NCI-H146 treated with DMSO at 0.1 percent for 48 hours (cell line): ENCODE measurements at regions not wholly inside any gene's neighbourhood (a gene's known extent, or its start where the extent isn't known, plus 50 kb on each side); places are given as distances from the start of the nearest gene placed in this dataset.
"Not testable (repeated sequence)": the region's sequence is repeated elsewhere in the genome, so short reads cannot be mapped to it uniquely, and the experiment has no call there.

Experiments
- DNase-seq: peaks from one replicate; lab custom pipeline; 2025; ENCODE audit not compliant: unreplicated experiment; lab: John Stamatoyannopoulos, UW

DNA sequence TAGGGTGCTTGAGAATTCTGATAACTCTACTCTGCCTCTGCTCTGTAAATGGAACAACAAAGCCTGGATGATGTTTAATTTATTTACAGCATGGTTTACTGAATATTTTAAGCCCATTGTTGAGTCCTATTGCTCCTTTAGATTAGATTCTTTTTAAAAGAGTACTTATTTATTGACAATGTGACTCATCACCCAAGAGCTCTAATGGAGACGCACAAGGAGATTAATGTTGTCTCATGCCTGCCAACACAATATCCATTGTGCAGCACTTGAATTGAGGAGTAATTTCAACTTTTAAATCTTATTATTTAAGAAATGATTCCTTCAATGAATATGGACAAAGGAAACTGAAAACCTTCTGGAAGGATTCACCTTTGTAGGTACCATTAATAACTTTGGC, 691.4 kb downstream of the ZBBX start:
- DNase-seq: no peak

DNA sequence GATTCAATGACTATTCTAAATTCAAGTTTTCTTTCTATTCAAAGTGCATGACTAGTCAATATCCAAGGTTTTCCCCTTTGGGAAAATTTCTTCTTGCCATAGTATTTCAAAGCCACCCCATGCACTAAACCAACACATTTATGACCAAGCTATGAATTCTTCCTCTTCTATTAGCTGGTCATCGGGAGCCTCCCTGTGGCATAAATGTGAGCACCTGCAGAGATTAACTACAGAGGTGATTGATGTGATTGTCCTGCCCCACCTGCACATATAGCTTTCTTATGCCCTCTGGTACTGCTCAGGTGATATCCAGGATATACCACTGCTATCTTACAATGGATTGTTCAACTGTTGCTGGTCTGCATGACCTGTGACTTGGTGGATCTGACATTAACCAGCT, 694.9 kb downstream of the ZBBX start:
- DNase-seq: peak; percentile 28

DNA sequence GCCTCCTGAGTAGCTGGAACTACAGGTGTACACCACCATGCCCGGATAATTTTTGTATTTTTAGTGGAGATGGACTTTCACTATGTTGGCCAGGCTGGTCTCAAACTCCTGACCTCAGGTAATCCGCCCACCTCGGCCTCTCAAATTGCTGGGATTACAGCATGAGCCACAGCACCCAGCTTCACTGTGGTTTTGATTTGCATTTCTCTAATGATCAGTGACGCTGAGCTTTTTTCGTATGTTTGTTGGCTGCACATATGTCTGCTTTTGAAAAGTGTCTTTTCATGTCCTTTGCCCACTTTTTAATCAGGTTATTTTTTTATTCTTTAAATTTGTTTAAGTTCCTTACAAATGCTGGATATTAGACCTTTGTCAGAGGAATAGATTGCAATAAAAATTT, 696.0 kb downstream of the ZBBX start:
- not testable (repeated sequence) for DNase-seq

DNA sequence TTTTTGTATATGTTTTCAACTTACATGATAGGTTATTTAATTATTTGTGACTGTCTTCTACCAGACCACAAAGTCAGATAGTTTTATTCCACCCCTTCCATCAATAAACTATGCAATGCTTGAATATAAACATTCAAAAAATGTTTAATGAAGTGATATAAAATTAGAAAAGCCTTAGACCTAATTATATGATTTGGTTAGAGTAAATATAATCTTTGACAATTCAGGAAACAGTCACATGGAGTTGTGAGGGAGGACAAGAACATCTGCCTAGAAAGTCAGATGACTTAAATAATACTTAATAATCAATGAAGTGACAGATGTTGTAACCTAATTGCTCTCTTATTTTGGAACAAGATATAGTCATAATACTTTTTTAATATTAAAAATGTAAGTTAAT, 710.3 kb downstream of the ZBBX start:
- DNase-seq: no peak

DNA sequence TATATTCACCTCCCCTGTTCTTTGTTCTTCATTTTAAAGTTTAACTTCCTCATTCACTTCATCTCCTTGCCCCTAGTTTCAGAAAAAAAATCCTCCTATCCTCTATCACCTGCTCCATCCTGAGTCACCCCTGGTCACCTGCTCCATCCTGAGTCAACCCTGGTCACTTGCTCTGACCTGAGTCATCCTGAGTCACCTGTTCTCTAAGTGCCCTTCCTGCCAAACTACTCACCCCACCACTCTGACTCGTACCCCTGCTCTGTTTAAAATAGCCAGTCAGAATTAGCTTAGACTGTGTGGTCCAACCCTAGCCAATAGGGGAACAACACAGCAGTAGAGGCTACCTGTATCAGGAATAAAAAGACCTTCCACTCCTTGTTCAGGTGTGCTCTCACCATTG, 716.9 kb downstream of the ZBBX start:
- DNase-seq: no peak

DNA sequence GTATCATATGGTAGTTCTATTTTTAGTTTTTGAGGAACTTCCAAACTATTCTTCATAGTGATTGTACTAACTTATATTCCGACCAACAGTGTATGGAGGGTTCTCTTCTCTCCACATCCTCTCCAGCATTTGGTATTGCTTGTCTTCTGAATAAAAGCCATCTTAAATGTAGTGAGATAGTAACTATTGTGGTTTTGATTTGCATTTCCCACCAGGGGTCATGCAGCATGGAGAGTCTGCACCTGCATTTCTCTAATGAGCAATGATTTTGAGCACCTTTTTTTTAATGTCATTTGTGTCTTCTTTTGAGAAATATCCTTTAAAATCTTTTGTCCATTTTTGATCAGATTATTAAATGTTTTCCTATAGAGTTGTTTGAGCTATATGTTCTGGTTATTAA, 718.5 kb downstream of the ZBBX start:
- no peak for DNase-seq

DNA sequence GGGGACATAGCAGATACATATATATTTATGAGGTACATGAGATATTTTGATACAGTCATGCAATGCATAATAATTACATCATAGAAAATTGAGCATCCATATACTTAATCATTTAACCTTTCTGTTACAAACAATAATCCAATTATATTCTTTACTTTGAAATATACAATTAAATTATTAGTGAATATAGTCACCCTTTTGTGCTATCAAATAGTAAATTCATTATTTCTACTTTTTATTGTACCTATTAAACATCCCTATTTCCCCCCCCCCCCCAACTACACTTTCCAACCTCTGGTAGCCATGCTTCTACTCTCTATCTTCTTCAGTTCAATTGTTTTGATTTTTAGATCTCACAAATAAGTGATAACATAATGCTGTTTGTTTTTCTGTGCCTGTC, 719.1 kb downstream of the ZBBX start:
- no peak for DNase-seq

DNA sequence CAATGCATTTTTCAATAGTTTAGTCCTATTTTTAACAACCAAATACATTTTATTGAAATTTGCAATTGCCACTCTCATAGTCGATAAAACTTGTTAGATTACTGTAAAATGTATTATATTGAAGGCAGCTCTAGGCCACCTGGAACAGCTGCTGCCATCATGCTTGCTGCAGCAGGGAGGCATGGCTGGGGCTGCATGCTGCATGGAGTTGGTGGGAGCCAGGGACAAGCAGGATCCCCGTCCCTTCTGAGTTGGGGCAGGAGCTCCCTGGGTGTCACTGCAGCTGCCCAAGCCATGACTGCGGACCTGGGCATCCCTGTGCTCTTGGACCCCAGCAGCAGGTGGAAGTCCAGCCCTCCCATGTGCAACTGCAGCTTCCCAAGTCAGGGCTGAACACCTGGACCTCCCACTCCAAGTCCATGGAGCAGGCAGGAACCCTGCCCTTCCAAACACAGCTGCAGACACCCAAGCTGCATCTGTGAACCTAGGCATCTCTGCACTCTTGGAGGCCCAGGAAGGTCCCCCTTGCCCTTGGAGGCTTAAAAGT, 742.0 kb downstream of the ZBBX start:
- no peak for DNase-seq

DNA sequence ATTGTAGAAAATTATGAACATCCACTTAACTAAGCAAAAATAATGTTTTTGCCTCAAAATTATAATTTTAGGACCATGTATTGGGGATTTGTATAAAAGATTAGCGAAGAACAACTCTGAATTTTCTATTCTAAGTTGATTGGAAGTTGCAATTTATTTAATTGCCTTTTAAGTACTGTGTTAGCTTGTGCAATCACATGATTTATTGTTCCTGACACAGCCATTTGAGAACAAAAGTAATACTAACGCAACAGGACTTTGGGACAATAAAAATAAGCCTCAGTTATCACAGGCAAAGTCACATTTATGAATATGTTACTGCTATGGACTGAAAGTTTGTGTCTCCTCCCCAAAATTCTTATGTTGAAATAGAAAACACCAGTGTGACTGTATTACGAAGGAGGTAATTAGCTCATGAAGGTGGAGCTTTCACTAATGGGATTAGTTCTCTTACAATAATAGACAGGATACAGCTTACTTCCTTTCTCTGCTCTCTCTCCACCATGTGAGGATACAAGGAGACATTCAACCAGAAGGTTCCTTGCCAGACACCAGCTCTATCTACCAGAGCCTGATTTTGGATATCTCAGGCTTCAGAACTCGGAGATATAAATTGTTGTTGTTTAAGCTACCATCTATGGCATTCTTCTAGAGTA, 745.9 kb downstream of the ZBBX start:
- no peak for DNase-seq

DNA sequence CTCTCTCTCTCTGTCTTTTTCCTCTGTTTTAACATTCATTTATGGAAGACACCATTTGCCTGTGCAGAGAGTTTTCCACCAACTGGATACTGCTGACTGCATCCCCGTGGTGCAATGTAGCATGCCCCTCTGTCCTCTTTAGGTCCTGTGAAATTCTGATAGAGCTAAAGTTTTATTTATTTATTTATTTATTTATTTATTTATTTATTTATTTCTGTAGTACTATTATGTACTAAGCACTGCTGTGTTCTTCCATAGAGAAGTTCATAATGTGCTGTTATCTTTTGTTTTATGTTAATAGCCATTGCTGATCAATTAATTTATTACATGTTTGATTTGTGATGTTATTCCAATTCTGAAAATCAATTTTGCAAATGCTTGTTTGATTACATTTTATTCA, 749.9 kb downstream of the ZBBX start:
- no peak for DNase-seq

DNA sequence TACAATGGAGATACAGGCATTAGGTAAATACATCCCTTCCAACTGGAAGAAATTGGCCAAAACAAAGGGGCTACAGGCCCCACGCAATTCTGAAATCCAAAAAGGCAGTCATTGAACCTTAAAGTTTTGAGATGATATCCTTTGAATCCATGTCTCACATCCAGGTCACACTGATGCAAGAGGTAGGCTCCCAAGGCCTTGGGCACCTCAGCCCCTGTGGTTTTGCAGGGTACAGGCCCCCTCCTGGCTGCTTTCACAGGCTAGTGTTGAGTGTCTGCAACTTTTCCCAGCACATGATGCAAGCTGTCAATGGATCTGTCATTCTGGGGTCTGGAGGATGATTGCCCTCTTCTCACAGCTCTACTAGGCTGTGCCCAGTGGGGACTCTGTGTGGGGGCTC, 766.7 kb downstream of the ZBBX start:
- DNase-seq: no peak

DNA sequence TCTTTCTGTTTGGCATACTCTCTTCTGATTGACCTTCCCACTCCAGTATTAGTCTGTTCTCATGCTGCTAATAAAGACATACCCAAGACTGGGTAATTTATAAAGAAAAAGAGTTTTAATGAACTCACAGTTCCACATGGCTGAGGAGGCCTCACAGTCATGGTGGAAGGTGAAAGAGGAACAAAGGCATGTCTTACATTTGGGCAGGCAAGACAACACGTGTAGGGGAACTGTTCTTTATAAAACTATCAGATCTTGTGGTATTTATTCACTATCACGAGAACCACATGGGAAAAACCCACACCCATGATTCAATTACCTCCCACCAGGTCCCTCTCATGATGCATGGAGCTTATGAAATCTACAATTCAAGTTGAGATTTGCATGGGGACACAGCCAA, 767.3 kb downstream of the ZBBX start:
- DNase-seq: not testable (repeated sequence)

DNA sequence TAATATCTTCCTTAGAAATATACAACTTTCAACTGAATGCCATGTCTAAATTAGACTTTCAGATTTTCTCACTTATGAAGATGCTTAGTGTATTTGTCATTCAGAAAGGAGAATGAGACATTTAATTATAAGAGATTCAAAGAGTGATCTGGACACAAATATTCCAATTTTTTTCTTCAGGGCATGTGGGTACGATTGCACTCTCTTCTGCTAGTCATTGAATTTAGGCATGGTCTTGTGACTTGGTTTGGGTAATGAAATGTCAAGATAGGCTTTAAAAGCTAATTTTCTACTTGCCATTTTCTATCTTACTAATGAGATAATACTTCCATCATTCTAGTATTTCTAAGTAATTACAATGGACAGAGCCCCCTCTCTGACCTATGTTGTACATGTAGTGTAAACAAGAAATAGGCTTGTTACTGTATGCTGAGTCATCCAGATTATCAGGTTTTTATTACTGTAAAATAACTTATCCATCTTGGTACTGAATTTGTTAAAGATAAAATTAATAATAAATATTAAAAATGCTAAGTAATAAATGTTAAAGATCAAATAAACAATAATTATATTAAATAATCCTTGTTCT, 770.8 kb upstream of the BCHE start:
- DNase-seq: no peak

DNA sequence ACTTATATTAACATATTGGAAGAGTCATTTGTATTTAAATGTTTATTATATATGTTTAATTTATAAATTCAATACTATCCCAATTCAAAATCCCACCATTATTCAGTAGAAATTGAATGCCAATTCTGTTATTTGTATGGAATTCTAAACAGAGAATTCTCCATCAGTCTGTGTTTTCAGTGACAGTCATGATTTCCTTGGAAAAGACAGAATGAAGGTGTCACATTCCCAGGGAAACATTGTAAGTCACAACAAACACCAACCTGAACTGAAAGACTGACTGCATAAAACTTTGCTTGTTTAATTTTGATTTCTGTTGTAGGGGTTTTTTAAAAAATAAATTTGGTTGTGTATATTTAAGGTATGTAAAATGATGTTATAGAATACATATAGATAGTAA, 769.8 kb upstream of the BCHE start:
- no peak for DNase-seq

DNA sequence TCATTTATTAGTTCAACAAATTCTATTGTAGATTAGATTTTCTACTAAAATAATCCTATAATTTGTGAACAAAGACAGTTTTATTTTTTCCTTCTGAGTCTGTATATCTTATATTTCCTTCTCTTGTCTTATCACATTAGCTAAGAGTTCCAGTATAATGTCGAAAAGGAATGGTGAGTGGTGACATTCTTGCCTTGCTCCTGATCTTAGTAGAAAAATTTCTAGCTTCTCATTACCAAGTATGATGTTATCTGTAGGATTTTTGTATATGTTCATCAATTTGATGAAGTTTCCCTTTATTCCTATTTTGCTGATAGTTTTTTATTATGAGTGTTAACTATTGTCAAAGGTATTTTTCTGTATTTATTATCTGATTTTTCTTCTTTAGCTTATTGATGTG, 756.6 kb upstream of the BCHE start:
- no peak for DNase-seq

DNA sequence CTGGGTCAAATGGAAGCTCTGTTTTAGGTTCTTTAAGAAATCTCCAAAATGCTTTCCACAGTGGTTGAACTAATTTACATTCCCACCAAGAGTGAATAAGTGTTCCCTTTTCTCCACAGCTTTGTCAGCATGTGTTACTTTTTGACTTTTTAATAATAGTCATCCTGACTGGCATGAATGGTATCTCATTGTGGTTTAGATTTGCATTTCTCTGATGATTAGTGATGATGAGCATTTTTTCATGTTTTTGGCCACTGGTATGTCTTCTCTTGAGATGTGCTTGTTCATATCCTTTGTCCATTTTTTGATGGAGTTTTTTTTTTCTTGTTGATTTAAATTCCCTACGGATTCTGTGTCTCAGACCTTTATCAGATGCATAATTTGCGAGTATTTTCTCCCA, 745.0 kb upstream of the BCHE start:
- no peak for DNase-seq

DNA sequence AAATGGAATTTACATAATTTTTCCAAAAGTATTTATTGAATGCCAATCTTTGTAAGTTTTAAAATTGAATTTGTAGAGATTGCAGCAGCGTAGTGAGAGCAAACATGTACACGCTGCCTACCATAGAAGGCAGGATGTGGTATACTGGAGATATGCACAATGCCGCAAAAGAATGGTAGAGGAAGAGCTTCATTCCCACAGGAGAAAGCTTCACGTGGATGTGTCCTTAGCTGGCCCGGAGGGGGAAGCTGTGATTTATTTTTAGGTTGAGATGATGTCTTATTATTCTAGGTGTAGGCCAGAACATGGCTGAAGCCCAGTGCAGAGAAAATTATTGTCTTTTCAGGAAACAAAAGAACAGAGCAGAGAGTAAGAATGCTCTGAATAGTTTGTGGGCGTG, 743.3 kb upstream of the BCHE start:
- DNase-seq: no peak

DNA sequence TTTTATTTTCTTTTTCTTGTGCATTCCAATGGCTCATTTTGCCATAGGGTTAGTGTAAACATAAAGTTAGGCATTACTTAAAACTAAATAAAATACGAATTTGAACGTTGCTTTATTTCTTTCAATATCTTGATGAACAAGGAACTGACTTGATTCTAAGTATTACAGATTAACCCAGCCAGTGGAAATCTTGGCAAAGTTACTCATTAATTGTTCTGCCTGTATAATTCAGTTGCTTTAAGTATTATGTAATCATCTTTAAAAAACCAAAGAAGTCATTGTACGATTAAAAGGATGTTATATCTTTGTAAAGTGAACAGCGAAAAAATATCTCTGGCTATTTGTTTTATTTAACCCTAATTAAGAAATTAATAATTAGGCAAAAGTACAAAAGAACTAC, 737.9 kb upstream of the BCHE start:
- no peak for DNase-seq

DNA sequence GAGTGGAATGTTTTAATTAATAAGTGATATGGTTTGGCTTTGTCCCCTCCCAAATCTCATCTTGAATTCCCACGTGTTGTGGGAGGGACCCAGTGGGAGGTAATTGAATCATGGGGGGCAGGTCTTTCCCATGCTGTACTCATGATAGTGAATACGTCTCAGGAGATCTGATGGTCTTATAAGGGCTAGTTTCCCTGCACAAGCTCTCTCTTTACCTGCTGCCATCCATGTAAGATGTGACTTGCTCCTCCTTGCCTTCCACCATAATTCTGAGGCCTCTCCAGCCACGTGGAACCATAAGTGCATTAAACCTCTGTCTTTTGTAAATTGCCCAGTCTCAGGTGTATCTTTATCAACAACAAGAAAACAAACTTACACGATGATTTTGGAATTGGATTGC, 734.5 kb upstream of the BCHE start:
- DNase-seq: not testable (repeated sequence)

DNA sequence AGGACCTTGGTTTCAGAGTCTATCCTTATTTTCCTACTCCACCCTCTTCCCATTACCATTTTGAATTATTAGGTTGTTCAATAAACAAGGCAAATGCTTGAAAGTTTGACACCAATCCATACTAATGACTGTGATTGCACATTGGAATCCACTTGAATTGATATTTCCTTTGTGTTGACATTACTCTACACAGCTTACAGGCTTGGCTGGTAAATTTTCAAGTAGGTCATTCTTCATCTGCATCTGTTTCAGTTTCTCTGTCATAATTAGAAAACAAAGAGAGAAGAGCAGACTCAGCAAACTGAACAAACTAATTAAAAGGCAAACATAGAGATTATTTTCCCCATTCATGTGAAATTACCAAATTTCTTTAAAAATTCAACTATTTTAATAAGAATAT, 732.9 kb upstream of the BCHE start:
- DNase-seq: no peak

DNA sequence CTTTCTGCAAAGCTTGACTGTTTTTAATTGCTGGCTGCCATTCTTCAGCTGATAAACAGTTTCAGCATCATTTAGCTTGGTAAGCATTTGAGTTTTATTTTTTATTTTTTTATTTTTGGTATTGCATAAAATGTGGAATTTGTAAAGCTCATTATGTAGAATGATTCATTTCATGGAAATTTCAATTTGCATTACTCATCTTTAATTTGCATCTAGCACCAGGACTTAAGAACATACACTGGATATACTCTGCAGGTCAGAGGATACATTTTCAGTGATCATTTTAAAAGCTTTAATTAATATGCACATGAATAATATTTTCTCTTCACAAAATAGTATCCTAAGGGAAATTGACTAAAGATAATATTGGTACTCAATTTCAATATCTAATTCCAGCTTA, 732.4 kb upstream of the BCHE start:
- DNase-seq: no peak

DNA sequence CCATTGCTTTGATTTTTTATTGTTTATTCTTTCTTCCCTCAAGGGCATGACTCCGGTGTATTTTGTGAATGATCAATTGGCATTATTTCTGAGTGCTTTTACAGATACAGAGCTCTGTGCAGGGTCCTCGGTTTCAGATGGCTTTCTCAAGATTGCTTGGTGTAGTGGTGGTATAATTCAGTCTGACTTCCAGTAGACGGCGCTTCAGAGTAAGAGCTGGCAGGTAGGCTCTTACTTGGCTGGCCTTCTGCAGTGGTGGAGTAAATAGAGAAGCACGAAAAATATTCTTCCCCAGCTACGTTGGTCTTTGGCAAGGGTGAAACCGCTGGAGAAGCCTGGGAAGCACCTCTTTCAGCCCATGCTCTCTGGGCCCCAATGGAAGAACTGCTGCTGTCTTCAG, 723.0 kb upstream of the BCHE start:
- no peak for DNase-seq

DNA sequence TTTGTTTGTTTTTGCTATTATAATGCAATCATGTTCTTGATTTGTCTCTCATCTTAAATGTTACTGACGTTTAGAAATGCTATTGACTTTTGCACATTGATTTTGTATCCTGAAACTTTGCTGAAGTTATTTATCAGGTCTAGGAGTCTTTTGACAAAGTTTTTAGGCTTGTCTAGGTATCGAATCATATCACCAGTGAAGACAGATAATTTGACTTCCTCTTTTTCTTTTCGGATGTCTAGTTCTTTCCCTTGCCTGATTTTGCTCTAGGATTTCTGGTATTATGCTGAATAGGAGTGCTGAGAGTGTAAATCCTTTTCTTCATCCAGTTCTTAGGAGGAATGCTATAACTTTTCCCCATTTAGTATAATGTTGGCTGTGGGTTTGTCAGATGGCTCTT, 719.7 kb upstream of the BCHE start:
- no peak for DNase-seq
